A172 (cell line): ENCODE measurements at regions not wholly inside any gene's neighbourhood (a gene's known extent, or its start where the extent isn't known, plus 50 kb on each side); places are given as distances from the start of the nearest gene placed in this dataset.
"Not testable (repeated sequence)": the region's sequence is repeated elsewhere in the genome, so short reads cannot be mapped to it uniquely, and the experiment has no call there.

Source experiments
- DNase-seq: peaks from one replicate; pipeline ENCODE4 v3.0.0-alpha.2; 2015; ENCODE audit warnings: low spot score

DNA sequence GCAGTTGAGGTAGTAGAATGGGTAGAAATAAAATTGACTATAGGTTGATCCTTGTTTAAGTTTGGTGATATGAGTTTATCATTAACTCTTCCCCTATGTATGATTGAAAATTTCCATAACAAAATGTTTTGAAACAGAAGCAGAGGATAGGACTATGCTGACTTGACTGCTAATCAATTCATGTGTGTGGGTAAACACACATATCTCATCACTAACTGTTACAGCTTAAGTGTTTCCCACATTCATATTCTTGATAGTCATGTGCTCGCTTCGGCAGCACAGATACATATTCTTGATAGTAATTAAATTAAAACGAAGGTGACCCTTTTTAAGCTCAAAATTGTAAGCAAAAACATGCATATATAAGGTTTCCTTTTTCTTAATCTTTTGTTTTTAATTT lies 68.2 kb upstream of the SAMSN1 start:
- DNase-seq = no peak

DNA sequence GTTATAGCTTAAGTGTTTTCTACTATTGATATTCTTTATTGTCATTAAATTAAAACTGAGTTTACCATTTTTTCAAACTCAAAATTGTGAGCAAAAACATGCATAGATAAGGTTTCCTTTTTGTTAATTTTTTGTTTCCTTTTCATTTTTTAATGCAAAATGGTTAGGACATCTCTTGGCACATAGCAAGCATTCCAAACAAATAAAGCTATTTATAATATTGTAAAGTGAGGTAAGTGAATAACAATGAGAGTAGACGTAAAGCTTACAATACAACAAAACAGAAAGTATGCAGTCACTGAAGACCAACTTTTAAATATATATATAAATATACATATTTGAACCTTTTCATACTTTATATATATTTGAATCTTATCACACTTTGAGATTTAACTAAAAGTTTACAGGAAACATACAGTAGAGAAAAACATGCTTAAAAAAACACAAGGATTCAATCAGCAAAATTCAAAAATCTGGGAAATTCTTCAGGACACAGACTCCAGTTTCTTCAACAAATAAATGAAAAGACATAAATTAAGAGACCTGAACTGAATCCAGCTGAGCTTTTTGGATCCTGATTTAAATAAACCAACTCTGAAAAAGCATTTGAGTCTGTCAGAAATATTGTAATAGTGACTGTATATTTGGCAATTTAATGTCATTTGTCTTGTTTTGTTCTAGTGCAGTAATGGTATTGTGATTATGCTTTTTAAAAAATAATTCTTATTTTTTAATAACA lies 67.5 kb upstream of the SAMSN1 start:
- DNase-seq = no peak

DNA sequence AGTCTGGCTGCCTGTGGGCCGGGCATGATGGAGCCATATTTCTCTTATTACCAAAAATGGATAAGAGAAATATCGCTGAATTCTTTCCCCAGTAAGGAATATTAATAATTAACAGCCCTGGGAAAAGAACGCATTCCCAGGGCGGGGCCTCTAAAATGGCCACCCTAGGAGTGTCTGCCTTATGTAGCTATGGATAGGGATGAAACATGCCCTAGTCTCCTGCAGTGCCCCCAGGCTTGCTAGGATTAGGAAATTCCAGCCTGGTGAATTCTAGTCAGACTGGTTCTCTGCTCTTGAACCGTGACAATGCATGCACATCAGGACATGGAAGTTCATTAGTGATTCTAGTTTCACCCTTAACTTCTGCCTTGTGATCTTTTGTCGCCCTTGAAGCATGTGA lies 64.0 kb upstream of the SAMSN1 start:
- DNase-seq = not testable (repeated sequence)

DNA sequence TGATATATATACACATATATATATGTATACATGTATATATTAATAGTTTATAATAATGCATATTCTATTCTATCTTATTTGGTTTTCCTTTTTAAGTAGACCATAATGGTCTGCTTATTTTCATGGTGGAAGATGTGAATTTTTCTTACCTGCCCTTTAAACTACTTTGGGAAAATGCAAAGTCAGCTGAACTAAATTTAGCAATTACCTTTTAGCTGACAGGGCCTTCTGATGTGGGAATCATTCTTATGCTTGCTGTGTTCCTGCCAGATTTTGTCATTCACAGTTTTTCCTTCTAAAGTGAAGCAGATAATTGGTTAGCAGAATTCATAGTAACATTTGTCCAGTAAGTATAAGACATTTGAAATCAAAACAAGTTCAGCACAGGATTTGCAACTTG lies 63.2 kb upstream of the SAMSN1 start:
- no peak for DNase-seq

DNA sequence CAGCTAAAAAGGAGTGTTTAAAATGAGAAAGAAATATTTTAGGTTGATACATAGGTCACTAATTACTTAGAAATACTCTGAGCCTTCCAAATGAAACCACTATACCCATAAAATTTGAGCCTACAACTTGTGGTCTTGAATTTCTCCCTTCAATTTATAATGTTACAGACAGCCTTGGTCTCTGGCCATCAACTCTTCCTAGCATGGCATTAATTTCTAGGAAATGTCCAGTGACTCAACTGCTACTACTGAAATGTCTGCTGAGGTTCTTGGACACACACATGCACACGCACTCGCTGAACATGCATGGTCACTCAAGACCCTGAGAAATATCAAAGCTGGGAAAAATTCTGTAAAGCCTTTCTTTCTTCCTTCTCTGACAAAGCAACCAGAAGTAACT lies 61.1 kb upstream of the SAMSN1 start:
- no peak for DNase-seq

DNA sequence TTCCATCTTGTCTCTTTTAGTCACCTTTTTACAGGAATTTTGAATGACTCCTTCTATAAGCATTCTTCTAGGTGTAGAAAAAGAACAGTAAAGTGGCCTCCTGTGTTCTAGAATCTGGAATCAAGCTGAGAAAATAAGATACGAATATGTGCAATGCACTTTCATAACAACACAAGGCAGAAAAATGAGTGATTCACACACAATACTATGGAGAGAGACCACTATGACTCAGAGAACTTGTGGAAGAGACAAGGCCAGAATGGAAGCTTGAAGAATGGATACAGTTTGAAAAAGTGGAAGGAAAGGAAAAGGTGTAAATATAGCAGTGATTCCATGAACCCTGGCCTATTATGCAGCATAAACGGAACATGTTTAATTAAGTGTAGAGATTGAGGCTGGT lies 57.1 kb upstream of the SAMSN1 start:
- DNase-seq = no peak

DNA sequence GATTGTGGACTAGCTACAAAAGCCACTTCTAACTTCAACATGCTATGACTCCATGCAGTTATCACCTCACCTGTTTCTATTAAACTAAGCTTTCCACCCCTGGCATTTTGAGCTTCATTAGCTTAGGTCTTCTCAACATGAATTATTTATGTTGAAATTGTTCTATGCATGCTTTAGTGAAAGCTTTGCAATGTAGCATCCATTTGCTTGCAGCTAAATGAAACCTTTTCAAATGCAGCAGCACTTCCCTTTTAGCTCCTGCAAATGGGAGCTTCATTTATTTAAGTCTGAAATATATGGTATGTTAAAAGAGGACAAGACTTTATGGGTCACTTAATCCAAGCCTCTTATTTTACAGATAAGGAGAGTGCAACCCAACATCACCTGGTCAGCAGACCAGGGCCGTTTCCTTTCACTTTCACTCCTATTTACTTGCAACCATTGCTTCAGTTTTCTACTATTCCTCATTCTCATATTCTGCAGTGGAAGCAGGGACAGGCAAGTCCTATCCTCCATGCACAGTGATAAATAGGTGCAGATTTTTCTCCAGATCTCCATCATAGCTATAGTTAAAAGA lies 56.4 kb upstream of the SAMSN1 start:
- DNase-seq = no peak

DNA sequence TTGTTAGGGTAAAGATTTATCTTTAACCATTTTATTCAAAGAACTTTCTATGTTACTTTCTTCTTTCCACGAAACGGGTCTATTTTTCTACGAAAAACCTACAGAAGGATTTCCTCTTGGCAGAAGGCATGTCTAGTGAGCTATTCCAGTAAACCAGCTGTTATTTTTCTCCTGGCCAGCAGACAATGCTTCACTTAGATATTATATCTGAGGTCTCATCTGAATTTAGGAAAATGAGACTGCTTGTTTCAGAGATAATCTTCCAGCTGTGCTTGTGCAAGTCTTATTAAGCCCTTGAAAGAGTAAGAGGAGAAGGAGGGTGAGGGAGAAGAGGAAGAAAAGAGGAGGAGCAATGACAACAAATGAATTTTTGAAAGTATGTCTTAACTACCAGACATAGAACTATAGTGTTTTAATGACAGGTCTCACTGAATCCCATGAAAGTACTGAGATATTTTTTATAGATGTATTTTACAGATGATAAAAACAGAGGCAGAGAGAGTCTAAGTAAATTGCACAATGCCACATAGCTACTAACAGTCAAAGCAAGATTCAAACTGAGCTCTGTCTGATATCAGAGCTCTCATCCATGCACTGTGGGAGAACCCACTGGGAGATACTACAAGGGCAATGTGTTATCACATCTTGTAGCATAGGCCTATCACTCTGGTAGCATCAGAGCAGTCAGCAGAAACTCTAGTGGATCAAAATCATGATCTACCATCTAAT lies 54.6 kb upstream of the SAMSN1 start:
- DNase-seq = no peak

DNA sequence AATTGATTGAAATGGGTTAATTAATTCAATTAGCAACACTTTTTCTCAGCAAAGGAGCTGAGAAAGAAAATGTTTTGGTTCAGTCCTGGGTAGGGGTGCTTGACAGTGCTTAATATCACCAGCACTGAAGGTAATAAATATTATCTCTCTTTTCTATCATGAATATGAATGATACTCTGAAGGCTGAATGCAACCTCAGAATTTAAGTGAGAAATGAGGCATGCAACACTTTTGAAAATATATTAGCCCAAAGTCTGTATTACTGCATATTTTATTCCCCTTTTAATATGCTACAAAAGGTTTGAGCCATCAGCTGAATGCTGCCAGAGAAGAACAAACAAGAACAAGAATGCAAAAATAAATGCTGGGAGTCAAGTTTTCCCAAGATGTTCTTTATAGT lies 52.0 kb upstream of the SAMSN1 start:
- DNase-seq = no peak
